ENCODE measurements at regions not wholly inside any gene's neighbourhood (a gene's known extent, or its start where the extent isn't known, plus 50 kb on each side); places are given as distances from the start of the nearest gene placed in this dataset.

GRCh38 chr21:26332867-26333266 lies 162.3 kb upstream of the APP start:
- TF ChIP-seq CTCF (IDR thresholded peaks at IDR 0.05 in 8 of 11, conservative IDR thresholded peaks at IDR 0.05 in 3 of 11) (no peak), POLR2A (IDR thresholded peaks at IDR 0.05) (no peak)
